NCI-H146 (cell line): ENCODE measurements at regions not wholly inside any gene's neighbourhood (a gene's known extent, or its start where the extent isn't known, plus 50 kb on each side); places are given as distances from the start of the nearest gene placed in this dataset.

Experiments
- DNase-seq: peaks from one replicate; lab custom pipeline; 2025; lab: John Stamatoyannopoulos, UW

DNA sequence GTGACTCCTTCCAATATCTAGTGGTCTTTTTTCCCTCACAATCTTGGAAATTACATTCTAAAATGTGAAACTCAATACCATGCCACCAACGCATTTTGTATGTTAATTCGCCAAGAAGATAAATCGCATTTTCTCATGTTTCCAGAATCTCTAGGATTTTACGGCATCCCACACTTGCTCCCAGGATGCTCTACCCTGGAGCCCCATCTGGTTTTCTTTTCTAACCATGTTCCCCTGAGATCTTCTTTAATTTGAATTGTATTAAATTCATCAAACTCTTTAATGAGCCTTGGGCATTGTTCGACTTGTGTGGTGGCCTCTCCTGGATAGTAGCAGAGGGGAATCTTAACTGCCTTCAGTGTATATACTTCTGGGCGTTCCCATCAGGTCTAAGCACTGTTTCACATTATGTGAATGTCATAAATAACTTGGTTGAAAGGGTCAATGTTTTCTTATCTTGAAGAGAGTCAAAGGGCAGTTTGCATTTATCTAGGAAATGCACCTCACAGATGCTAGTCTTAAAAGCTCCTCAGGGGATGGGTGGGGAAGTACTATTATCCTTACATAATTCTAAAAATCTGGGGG is 169.1 kb upstream of the MEOX2 start:
- DNase-seq: no peak

DNA sequence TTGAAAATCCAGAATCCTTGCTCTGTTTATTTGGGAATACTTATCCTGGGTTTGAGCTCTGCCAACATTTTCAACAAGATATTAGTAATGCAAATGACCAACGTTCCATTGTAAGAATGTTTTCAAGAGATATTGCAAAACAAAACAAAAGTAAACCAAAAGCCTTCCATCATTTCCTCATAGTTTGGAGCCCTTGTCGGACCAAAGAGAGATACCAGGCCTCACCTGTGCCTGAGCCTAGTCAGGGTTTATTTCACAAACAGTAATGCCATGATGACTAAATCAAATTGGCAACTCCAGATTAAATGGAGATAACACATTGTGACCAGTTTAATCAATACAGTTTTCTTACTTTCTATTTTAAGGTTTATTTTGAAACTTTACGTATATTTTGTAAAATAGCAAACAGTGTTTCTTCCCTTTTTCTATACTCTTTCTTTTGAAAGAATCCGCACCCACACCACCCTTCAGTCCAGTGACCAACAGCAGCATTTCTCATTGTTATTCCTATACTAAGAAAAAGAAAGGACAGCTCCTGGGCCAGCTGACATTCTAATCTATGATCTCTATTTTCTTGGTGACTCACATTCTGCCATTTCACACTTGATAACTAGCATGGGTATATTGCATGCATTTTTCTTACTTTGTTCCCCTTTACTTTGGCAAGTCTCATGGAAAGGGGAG is 168.5 kb upstream of the MEOX2 start:
- no peak for DNase-seq

DNA sequence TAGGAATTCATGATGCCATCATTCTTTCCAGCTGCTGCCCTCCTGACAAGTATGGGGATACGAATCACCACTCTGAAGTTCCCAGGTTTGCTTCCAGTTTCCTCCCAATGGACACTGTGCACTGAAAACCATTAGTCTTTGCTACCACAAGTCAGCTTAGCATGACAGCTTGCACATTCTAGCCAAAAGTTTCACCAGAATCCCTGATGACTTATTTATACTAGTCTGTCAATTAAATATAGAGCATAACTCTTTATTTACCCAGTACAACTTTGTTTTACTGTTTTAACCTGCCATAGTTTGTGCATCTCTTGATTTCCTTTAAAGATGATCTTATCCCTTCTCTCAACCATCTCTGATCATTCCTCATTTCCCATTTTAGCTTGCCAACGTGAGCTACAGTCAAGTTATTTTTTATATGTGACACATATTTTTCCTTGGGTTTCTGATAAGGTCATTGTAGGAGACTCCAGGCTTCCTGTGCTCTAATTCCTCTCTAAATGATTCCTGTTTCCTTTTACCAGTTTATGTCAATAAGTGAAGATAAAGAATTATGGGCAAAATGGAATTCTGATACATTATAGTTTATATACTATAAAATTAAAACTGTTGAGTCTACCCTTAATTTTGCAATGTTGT is 167.5 kb upstream of the MEOX2 start:
- DNase-seq: no peak

DNA sequence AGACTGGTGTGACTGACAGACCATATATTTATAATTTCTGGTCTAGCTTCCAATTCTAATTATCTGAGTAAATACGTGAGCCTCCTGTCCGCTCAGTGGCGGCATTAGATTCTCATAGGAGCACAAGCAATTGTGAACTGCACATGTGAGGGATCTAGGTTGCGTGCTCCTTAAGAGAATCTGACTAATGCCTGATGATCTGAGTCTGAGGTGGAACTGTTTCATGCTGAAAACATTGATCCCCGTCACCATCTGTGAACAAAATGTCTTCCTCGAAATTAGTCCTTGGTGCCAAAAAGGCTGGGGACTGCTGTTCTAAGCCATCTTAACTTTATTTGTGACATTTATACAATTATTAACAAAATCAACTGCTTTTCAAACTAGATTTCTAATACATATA is 164.7 kb upstream of the MEOX2 start:
- no peak for DNase-seq

DNA sequence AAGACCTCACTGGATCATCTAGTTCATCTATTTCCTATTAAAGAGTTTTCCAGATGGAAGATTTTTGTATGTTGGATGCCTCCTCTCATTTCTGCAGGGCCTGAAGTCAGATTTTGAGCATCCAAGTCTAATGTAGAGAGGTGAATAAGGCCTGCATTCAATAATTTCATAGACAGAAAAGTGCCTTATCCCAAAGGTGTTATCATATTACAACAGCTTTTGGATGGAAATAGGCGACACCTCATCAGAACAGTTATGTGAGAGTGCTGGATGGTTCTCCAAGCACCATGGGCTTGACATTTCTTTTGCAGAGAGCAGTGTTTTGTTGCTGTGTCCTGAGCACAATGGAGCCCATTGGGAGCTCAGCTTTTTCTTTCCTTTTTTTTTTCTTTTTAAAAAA is 162.4 kb upstream of the MEOX2 start:
- DNase-seq: no peak

DNA sequence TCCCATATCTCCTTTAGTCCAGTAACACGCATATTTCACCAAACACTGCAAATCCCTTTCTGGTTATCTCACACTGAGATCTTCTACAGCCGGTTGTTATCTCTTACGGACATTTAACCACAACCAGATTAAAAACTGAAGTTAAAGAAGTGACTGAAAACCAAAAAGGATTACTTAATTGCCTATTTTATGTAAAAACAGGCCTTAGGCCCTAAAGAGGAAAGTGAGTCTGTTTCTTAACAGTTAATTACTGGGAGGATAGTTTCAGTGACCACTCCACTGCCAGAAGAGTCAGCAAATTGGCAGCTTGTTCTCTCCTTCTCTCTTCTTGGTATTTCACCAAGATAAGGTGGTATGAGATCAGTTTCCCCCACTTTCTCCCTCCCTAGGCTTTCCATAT is 161.9 kb upstream of the MEOX2 start:
- DNase-seq: no peak

DNA sequence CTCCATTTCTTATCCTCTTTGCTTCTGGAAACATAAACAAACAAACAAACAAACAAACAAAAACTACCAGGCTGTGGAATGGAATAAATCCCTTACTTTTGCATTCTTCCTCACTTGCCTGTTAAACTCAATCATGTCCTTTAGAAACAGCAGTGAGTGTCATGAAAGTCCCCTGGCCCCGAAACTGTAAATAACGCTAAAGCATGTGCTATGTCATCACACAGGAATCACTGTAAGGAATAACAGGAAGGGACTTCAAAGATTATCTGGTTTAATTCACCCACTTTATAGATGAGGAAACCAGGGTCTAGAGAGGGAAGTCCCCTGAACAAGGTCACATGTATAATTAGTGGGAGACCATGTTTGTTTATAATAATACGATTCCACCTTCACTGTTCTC is 159.4 kb upstream of the MEOX2 start:
- DNase-seq: no peak

DNA sequence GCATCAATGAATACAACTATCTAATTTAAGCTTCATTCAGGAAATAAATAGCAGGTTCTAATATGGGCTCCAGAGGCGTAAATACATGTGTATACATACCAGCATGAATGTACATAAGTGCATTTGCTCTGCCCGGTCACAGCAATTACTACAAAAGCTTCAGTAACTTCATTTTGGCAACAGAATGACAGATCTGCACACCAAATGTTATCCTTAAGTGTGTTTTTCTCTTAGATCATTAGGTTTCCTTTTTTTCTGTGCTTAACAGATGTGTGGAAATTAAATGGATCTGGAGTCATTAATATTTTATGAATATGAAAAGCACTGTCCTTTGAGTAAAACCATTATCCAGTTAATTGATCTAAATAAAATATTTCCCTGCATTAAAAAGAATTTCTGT is 159.0 kb upstream of the MEOX2 start:
- DNase-seq: no peak

DNA sequence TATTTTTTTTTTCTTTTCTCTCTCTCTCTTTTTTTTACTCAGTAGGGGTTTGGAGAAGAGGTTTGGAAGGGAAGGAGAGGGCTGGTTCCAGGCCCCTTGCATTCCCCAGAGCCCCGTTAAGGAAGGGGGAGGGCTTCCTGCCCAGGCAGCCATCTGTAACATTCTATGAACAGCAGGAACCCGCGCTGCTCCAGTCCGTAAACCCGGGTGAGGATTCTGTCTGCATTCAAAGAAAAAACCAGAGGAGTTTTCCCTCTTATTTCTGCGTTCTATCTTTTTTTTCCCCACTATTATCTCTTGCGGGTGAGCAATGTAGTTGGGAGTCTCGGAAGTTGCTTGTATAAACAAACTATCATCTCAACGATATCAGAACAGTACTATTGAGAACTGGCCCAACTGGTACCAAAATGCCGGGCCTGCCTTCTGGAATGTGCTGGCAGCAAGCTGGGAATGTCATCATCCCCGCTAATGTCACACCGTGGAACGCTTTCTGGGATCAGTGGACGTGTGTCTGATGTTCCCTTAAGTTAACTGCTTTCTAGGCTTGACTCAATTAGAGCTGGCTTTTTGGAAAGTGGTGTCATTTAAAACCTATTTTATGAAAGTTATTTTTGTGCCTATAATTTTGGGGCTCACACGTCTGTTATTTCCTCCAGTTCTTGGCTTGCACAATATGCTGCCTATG is 153.1 kb upstream of the MEOX2 start:
- DNase-seq: no peak

DNA sequence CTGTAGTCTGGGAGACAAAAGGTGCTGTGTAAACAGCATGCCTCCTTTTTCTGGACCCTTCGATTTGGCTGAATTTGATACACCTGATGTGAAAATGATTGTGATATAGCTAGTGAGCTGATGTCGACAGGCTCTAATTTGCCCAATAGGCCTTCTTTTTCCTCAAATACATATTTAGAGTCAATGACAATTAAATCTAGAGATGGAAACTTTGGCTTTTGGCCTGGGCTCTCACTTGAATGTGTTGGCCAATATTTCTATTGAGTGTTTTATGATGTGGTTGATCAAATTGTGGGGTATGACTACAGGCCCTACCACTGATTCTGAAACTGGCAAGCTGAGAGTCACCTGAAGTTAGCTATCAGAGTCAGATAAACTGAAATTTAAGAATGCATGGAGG is 151.8 kb upstream of the MEOX2 start:
- no peak for DNase-seq

DNA sequence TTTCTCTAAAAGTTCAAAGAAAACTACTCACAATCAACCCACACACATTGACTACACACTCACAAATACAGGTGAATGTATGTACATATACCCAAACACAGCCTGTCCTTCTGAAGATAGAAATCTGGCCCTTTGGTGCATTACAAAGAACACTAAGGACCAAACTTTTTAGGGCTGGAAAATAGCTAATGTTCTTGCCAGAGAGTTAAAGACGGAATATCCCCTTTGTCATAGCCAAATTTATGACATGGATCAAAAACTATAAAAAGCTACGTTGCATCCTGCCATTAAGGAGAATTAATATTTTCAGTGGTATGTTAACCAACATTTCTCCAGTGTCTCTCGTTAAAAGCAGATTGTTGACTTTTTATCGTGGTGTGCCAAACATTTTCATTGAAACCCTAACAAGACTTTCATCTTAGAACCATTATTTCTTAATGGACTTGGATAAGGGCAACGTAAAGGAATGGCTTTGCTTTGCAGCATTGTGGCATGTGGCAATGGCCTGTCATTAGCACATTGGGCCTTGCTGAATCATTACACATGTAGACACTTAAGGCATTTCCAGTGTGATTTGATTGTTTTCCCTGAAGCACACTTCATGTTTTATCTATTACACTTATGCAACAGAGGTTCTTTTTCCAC is 150.9 kb upstream of the MEOX2 start:
- DNase-seq: no peak

DNA sequence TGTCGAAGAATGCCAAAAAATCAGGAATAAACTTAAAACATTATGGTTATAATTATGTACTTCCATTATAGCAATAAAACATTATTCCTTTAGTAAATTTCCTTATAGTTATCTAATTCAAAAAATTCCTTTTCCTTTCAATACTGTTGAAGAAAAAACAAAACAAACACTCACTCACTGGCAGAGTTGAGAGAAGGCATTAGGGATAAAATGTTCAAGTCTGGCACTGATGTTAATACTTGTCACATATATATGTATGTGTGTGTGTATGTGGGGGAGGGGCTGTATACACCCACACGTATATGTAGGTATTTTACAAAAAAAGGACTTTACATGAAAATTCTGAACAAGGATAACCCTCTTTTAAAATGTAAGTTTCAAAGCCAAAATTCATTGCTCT is 150.2 kb upstream of the MEOX2 start:
- no peak for DNase-seq

DNA sequence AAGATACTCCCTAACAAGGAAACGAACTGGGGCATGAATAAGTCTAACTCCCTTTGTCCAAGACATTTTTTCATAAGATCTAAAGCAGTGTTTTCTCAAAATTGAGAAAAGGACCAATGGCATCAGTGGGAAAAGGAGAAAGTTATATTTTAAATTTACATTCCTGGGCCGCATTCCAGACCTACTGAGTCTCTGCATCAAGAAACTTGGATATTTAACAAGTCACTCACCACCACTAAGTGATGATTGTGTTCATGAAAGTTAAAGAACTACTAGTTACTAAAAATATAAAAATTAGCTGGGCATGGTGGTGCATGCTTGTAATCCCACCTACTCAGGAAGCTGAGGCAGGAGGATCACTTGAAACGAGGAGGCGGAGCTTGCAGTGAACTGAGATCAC is 149.6 kb upstream of the MEOX2 start:
- DNase-seq: no peak

DNA sequence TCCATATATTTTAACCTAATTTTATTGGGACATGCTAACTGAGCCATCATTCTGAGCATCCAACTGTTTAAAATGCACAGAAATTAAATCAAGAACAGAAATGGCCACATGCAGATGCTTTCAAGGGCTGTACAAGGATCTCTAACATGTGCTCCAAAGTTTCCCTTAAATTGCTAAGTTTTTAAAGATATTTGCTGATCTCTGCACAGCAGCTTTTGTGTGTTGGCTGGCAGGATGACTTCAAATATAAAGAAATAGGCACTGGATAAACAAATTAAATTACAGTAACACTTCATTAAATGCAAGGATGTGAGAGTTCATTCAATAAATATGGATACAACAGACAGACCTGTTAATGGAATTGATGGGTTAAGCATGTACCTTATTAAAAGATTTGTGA is 148.0 kb upstream of the MEOX2 start:
- DNase-seq: no peak

DNA sequence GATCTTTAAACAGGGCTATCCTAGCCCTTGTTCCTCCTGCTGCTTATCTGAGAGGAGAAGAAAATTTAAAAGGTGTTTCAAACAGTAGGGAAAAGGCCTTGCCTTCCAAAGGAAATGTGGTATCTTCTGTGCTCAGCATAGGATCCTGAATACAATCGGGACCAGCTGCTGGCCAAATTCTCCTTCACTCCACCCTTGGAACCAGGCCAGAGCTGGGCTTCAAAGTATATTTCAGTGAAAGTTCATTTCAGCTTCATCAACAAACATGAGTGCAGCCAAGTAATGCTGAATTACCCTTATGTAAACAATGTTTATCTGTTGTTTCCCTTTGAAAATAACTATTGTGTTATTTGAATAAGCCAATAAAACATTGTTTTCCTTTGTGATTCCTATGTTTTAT is 146.5 kb upstream of the MEOX2 start:
- DNase-seq: no peak

DNA sequence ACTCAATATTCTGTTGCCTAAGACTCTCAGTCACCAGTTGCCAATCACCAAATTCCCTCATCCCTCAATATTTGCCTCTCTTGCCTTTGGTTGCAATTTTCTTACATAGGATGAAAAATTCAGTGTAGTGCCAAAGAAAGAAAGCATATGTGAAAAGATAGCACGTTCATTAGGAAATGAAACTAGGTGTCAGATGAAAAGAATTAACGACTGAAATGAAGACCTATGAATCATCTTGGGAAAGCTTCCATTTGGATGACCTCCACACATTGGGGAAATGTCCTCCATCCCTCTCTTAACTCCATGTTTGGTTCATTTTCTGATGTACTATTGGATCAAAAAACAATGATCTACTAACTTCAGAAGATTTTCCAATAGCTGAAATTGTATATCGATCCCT is 145.1 kb upstream of the MEOX2 start:
- DNase-seq: no peak

DNA sequence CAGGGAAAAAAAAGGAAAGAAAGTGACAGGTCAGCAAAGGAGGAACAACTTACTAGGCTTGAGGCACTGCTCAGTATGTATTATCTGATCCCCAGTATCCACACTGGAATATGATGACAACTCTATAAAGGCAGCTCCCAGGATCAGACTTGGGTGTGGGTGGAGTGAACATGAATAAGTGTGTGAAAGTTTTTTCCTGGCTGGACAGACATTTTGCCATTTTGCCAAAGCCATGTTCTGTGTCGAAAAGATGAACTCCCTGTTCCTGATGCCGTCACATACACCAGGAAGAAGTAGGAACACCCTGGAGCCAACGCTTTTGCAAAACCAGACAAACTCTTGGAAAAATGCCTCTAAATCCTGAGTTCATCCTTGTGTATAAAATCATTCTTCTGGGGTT is 143.2 kb upstream of the MEOX2 start:
- no peak for DNase-seq

DNA sequence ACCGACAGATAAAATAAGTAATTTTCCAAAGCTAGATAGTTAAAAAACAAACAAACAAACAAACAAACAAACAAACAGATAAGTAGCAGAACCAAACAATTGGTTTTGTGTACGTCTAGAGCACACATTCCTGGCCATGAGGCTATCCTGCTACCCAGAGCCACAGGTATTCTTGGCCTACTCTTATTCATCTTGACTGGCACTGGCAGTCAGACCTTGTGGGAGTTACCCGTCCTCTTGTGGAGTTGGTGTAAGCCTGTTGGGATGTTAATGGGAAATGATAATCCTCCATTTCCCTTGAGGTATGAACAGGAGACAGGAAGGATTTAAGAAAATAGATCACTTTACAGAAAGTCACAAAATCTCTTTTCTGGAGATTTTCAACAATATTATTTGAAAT is 142.4 kb upstream of the MEOX2 start:
- DNase-seq: no peak

DNA sequence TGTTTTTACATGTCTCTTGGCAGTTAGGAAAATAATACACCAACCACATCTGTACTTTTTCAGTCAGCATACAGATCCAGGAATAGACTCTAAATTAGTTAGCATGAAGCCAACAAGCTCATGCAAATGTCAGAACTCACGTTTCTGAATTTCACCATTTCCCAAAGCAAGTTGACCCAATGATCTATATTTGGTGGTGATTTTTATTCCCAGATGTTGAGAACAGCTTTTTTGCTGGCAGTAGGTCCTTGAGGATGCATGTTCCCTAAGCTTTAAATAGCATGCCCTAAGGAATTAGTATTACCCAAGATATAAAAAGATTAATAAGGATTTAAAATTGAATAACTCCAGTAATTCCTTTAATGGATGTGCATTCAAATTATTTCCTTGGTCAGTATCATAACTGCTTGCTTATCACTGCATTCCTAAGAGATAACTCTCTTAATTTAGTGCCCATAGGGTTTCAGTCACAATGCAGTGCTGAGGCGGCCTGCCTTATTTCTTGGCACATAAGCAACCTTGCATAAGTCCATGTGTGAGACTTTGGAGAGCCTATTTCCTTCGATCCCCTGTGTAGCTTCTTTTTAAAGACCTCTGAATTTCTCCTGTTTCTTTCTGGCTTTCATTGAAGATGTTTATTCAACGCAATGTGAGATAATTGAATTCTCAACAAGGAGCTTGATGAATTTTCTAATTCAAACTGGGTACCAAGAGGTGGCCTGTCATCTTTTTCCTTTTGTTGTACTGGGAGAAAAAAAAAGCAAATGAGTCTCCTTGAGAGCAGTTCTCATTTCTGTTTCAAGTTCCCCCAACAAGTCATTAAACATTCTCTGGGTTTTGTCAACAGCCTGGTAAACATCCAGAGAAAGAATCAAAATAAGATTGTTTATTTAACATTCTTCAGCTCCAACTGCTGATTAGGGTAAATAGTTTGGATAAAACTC is 135.3 kb upstream of the MEOX2 start:
- no peak for DNase-seq

DNA sequence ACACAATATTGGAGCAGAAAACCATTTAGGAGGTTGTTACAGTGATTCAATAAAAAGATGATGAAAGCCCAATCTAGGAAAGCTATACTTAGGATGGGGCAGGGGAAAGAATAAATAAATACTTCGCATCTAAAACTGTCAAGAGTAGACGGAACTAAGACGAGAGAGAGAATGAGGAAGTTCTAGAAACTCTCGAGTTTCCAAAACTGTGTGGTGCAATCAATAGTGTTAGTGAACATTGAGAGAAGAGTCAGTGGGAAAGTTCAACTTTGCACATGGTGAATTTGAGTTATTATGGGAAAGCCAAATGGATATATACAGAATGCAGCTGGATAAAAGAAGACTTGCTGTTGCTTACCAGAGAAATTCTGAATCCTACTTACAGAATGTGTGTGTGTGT is 133.8 kb upstream of the MEOX2 start:
- DNase-seq: no peak

DNA sequence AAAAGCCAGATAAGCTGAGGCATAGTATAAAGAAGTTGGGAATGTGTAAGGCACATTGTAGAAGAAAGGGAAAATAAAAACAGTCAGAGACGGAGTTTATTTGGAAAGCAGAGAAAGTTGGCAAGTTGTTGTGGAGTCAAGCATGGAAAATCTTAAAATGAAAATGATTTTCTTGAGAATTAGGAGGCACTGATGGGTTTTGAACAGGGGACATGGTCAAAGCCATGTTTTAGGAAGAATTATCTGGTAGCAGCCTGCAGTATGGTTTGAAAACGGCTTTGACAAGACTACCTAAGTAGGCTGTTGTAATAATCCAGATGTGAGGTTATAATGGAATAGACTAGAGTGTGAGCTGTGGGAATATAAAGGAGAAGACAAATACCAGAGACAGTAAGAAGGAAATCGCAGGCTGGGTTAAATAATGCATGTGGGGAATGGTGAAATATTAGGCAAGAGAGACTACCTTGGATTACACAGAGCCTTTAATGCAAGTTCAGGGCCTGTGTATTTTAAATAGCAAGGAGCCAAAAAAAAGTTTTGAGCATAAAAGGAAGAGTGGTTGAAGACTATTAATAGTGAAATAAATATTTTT is 130.4 kb upstream of the MEOX2 start:
- no peak for DNase-seq
